NCI-H1048 (cell line): ENCODE measurements at regions not wholly inside any gene's neighbourhood (a gene's known extent, or its start where the extent isn't known, plus 50 kb on each side); places are given as distances from the start of the nearest gene placed in this dataset.

Experiments
- DNase-seq: peaks from one replicate; lab custom pipeline; 2025; lab: John Stamatoyannopoulos, UW

GRCh38 chr6:113304116-113304515, 553.0 kb upstream of the MARCKS start:
- DNase-seq: no peak

- DNase-seq: no peak
Measured at GRCh38 chr6:113306552-113307145, 550.5 kb upstream of the MARCKS start.

- DNase-seq: no peak
Measured at GRCh38 chr6:113308266-113308665, 548.9 kb upstream of the MARCKS start.

GRCh38 chr6:113313841-113314240, 543.3 kb upstream of the MARCKS start:
- DNase-seq: no peak

GRCh38 chr6:113315165-113315564, 542.0 kb upstream of the MARCKS start:
- DNase-seq: no peak

- no peak for DNase-seq
Measured at GRCh38 chr6:113315879-113316278, 541.3 kb upstream of the MARCKS start.

GRCh38 chr6:113317442-113317841, 539.7 kb upstream of the MARCKS start:
- no peak for DNase-seq

GRCh38 chr6:113317891-113318574, 539.1 kb upstream of the MARCKS start:
- no peak for DNase-seq

GRCh38 chr6:113318575-113318917, 538.6 kb upstream of the MARCKS start:
- no peak for DNase-seq

GRCh38 chr6:113320653-113321052, 536.5 kb upstream of the MARCKS start:
- no peak for DNase-seq

- DNase-seq: no peak
Measured at GRCh38 chr6:113326781-113327180, 530.4 kb upstream of the MARCKS start.

GRCh38 chr6:113328886-113329381, 528.2 kb upstream of the MARCKS start:
- no peak for DNase-seq

GRCh38 chr6:113329942-113330635, 527.1 kb upstream of the MARCKS start:
- DNase-seq: no peak

- DNase-seq: no peak
Measured at GRCh38 chr6:113330636-113330946, 526.6 kb upstream of the MARCKS start.

GRCh38 chr6:113331021-113331420, 526.1 kb upstream of the MARCKS start:
- DNase-seq: no peak

GRCh38 chr6:113338644-113339043, 518.5 kb upstream of the MARCKS start:
- DNase-seq: no peak

GRCh38 chr6:113339209-113339608, 517.9 kb upstream of the MARCKS start:
- DNase-seq: no peak

GRCh38 chr6:113340371-113340770, 516.8 kb upstream of the MARCKS start:
- DNase-seq: no peak

GRCh38 chr6:113343940-113344339, 513.2 kb upstream of the MARCKS start:
- DNase-seq: no peak

GRCh38 chr6:113344969-113345368, 512.2 kb upstream of the MARCKS start:
- no peak for DNase-seq

- no peak for DNase-seq
Measured at GRCh38 chr6:113347436-113347835, 509.7 kb upstream of the MARCKS start.

GRCh38 chr6:113350461-113350860, 506.7 kb upstream of the MARCKS start:
- no peak for DNase-seq

- no peak for DNase-seq
Measured at GRCh38 chr6:113351173-113351834, 505.8 kb upstream of the MARCKS start.
